Hematopoietic multipotent progenitor cell treated with erythropoietin and hydrocortisone succinate and interleukin-3 and kit ligand, for 17 days (in vitro differentiated cells): ENCODE measurements at regions not wholly inside any gene's neighbourhood (a gene's known extent, or its start where the extent isn't known, plus 50 kb on each side); places are given as distances from the start of the nearest gene placed in this dataset.

ENCODE experiments used
- DNase-seq: peaks from one replicate; pipeline ENCODE4 v3.0.0-alpha.2; 2015; ENCODE audit warnings: low spot score

DNA sequence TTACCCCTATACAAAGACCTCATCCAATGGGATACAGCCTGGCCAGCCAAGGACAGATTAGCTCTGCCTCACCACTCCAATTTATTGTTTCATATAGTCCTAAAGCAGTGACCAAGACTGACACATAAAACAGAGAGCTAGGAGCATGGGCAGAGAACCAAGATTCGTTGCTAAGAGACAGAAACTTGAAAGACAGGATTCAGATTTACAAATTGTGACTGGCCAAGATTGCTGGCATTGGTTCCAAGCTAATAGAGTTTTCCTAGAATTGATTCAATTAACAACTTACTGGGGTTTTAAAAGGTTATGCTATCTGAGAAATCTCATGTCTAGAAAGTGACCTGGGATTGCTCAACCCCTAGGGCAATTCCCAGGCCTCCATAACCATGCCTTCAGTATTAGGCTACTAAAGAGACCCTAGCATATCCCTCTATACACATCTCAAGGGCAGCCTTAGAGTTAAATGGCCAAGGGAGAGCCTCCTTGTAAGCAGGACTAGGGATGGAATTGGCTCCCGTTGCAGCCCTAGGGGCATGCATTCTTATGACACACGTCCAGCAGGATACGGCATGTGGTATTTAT lies 75.6 kb downstream of the ICOS start:
- no peak for DNase-seq

DNA sequence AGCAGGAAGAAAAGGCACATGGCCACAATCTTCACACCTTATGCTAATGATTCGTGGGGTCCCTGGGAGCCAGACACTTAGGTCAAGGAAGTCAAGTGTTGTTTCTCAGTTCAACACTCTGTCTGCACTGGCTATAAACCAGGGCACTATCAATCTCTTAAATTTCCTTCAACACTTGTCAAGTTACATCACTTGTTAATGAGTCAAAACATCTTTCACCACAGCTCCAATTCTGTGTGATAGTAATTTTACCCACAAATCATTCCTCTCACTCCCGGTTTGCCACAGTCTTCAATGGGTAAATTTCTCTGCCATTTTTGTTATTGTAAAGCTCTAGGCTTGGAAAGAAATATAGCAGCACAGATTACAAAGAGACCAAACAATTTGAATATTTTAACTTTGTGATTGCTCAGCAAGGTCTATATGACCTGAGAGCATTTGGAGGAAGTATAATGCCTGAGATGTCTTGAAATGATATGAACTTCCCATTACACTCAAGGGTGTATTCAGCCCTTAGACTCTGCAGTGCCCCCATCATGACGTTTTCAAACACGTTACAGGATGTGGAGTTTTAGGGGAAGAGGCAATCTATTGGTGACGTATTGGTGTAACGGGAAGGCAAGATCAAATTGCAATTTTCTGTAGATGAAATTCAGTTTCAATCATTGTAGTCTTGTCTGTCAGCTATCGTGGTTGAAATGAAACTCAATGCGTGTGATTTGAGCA lies 78.7 kb downstream of the ICOS start:
- DNase-seq, result no peak

DNA sequence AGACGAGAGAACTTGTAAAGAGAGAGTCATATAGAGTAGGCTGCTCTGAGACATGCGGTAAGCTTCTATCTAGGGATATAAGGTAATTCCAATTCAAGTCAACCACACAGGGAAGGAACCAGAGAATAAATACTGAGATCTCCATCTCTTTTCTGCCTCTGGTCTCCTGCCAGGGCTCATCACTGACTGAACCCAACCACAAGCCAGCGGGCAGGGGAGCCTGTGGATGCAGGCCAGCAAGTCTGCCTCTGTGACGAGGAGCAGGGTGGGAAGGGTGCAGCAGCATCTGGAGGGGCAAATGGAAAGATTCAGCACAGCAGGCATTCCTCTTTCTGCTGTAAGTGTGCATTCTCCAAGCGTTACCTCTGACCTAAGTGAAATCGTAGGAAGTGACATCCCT lies 82.2 kb downstream of the ICOS start:
- DNase-seq, result no peak

DNA sequence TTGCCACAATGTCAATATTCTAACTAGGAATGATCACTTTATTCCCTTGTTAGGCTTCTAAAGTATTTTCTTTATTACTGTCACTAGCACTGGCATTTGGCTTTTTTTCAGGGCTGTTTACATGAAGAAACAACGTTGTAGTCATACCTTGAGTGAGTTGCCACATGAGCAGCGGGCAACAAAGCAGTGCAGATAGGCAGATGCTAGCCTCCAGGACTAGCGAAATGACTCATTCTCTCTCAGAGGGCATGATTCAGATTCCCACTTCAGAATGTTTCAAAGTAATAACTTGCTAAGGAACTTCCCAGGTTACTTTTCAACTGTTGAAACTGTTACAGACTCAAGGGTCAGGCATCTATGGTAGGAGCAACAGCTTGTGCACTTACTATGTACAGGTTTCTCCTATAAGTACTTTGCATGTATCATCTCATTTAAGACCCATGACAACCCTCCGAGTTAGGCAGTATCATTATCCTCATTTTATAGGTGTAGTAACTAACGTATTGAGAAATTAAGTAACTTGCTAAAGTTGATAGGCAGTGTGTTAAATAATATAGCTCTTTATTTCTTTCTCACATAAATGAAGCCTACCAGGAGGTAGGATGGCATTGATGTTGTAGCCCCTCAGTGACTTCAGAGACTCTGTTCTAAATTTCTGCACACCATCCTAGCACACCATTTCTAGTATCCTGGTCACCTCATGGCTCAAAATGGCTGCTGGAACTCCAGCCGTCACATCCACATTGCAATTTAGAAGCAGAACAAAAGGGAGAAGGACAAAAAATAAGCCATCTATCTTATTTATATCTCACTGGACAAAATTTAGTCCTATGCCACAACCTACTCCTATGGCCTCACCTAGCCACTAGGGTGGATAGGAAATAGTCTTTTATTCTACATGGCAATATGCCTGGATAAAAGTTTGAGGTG lies 83.3 kb downstream of the ICOS start:
- no peak for DNase-seq

DNA sequence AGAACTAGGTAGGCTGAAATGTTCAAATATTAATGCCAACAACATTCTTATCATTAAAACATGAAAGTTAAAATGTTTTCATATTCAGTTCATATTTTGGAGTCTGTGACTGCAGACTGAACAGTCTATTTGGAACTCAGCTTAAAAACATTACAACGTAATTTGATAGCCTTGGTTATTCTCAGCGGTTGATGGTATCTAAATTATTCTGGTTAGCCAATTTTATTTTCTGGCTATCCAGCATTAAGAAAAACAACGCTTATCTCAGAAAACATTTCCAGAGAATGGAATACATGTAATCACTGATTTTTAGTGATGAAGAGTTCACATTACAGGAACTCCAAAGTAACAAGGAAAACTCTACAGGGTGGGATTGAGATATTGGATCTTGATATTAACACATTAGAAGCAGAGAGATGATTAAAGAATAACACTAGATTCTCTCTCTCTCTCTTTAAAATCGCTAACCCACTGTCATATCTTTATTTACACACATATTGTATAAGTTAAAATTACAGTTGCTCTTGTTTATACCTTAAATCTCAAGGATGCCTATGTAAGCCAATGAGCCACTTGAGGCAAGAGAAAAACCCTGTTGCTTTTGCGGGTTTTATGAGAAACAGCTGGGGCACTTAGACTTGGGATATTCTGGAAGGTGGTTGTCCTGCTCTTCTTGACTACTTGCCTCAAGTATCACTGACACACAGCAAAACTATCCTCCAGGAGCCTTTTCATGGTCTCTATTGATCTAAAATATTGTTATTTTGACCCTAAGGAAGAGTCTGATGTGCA lies 84.9 kb downstream of the ICOS start:
- no peak for DNase-seq

DNA sequence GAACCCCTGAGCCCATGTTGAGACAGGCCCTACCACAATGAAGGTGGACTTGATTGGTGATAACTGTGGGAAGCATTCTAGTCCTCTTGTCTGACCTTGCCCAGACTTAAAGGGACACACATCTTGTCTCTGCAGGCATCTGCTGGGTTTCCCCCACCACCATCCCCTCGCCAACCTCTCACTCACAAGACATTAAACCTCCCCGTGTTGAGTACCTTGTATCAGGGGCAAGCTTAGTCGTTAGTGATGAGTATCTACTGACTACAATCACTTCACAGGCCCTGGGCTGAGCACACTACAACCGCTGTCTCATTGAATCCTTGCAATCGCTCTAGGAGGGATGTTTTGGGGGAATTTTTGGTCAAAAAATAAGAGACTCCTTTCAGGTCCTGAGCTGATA lies 86.0 kb downstream of the ICOS start:
- no peak for DNase-seq

DNA sequence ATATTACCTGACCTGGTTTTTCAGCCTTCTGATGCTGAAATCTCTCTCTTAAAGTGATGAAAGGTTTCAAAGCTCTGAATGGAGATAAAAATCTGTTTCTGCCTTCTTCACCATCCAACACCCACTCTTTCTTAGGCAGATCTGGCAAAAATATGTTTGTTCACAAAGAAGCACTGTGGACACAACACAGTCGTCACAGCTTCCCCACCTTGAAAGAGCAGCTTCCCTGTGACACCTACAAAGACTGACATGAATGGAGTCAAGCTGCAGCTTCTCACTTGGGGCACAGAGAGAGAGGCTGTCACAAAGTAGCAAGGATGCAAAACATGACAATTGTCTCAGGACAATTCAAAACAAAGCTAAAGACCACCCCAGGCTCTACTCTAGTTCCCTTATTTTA lies 86.5 kb downstream of the ICOS start:
- no peak for DNase-seq

DNA sequence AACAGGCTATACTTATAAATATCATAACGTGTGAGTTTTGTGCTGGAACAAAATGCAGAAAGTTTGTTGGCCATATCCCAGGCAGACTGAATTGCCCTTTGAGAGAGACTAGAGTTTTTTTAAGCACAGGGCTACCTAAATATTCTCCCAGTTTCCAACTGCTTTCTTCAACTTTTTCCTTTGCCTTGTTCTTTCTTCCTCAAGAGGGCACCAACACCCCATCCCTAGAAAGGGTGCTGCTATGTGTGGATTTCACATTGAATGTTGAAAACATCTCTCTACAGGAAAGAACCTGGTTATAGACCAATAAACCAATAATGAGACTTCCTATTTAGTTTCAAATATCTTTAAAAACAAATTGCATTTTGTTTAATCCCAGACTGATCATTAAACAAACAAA lies 87.9 kb downstream of the ICOS start:
- DNase-seq, result no peak

DNA sequence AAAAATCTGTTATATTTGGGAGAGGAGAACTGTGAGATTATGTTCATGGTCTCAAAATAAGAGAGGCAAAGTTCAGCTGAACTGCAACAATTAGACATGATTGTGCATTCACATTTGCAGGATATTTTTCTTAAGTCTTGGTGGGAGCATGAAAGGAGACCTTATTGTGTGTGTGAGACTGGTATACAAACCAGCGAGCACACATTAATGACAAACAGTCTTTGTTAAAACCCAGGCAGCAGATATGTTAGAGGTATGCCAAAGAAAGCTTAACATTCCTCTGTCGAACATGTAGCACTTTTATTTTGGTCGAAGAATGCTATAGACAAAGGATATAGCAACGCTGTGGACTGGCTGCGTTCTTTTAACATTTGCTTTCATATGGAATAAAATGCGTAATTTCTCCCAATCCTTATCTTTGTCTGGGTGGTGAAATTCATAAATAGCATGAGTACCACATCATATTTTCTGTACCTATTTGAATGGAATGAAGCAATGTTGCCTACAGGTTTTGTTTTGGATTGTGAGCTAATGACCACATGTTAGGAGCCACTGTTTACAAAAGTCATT lies 88.4 kb downstream of the ICOS start:
- DNase-seq, result no peak

DNA sequence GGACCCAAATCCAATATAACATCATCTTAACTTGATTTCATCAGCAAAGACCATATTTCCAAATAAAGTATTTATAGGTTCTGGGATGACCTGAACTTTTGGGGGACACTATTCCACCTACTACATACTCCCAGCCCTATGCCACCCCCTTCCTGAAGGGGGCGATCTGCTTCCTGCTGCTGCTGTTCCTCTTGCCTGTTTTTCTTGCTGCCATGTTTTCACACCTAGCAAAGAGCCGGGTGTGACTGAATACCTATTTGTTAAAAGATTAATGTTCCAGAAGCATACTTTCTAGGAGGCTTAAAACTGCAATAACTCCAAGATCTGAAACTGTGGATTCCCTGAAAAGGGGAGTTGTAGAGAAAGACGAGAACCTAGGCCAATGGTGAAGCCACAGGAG lies 89.7 kb downstream of the ICOS start:
- DNase-seq, result no peak

DNA sequence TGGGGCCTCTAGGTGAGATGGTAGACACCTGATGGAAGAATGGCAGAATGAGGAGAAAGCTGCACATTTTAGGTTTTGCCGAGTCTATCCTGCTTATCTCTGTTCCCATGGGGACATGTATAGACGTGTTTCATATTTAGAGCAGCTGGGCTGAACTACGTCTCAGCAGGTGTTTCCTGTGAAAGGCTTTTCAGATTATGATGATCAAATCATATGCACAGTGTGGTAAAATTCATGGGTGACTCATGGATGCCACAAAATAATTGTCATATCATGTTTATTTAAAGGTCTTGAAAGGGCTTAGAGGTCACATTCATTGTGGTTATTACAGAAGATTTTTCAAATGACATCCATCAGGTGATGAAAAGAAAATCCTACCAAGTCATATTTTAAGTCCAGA lies 90.5 kb downstream of the ICOS start:
- DNase-seq, result no peak

DNA sequence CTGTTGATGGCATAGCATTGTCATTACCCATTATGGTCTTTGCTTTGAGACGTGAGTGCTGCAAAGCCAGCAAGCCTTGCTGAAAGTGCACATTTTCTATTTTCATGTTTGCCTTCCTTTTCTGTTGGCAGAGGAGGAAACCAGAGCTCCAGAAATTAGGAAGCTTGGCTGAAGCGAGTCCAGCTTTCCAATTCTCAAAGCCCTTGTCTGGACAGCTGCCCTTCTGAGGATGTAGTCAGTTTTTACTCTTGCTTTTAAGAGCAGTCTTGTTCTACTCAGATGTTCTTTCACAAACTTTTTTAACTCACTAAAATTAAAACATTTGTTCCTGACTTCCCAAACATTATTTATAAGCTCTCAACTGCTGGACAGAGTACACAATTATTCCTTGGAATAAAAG lies 93.8 kb downstream of the ICOS start:
- DNase-seq, result no peak

DNA sequence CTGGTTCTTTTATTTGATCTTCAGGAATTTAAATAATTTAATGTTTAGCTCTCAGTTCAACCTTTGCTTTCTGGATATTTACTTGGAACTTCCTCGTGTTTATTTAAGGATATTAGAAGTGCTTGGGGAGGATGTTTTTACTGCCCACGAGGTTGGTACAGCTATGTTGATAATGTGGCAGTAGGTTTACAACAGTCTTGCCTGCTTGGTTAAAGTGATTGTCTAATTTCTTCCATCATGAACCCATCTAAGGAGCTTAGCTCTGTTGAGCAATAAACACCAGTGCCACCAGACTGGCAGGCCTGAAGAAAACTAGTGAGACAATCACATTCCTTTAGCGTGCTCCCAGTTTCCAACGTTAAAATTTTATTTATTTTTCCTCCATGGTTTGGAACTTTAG lies 94.5 kb downstream of the ICOS start:
- DNase-seq, result no peak

DNA sequence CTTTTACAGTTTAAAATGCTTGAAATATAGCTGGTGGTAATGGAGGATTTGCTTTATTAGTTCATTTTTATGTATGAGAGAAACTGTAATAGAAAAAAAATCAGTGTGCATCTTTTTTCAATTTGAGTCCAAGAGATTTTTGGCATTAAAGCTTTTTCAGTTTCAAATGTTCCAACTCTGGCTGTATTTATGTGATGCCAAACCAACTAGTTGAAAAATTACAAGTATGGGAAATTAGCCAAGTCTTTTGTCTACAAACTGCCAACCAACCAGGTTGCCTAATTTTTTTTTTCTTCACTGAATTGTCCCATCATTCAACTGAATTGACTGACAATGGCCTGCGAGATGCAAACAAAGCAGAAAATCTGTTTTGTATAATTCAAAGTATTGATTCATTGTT lies 95.7 kb downstream of the ICOS start:
- no peak for DNase-seq

DNA sequence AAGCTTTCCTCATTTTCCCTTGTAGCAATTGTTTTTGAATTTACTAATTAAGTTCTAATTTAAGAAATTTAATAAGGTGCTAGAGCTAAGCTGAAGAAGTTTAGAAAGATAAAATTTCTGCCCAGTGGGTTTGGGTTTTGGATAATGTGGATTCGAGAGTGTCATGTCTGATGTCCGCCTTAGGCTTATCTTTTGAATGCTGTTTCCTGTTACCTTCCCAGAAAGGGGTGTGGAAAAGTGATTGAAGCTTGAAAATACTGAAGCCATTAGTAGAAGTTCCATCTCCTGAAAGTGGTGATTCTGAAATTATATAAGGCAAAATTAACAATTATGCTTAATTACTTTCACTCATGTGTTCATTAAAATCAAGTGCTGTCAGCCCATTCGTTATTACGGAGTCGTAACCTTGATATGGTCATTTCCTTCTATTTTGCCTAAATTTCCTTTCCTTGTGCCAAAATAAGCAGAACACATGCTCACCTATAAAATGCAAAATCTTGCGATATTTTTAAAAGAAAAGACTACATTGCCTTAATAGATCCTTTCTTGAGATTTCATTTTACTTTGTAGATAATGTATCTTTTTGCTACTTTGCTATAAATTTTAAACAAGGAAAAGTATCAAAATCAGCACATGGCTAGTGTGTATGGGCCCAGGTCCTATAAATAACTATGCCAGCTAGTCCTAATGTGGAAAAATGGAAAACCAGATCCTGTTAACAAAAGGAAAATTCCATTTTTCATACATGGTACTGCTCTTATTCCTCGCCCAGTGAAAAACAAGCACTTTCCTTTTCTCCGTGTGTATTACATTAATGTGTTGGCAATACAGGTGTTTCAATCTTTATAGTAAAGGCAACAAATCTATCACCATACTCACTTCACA lies 97.3 kb downstream of the ICOS start:
- DNase-seq, result no peak

DNA sequence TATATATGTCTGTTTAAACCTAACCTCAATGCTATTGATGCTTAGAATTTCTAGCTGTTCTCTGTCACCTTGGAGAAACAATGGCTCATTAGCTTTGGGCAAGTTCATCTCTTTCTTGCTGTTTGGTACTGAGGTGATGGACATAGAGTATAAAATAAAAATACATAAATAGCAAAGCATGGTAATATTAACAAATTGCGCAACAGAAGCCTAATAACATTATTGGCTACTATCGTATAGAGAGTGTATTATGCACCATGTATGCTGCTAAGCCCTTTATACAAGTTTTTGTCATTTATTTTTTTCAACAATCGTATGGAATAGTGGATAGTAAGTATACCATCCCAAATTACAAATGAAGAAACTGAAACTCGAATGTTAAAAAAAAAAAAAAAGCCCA lies 100.1 kb downstream of the ICOS start:
- DNase-seq, result no peak

DNA sequence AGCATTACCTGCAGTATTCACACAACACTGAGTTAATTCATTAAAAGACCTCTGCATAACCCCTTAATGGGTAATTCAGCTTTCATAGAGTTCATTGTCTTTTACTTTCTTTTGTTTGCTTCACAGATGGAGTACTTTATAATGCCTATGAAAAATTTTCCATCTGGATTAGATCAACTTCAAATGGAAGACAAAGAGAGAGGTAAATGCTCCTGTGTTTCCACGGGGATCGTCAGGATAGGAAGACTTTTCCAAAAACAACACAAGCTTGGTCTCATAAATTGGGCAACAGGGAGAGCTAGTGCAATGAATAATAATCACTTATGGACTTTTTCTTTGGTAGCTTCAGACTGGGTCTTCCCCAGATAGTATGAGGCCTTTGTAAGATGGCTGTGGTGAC lies 100.7 kb downstream of the ICOS start:
- DNase-seq, result no peak

DNA sequence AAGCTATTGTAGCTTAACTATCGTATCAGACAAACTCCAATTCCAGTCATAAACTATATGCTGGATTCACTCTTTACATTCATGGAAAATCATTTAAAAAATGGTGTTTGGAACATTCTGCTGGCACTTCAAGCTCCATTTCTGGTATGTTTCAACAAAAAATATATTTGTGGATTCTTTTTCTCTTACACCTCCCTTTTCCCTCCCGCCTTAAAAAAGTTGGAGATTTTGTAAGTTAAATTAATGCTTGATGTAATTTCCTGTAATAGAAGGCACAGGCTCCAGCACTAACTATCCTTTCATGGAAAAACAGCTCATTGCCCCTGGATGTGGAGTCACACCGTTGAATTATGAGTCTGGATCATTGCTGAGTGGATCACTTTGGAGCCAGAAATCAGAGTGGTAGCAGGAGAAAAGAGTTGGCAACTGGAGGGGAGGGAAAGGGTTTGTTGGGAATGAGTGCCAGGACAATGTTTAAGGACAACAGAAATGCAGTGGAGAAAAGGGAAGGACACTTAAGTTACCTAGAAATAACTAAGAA lies 102.8 kb downstream of the ICOS start:
- no peak for DNase-seq

DNA sequence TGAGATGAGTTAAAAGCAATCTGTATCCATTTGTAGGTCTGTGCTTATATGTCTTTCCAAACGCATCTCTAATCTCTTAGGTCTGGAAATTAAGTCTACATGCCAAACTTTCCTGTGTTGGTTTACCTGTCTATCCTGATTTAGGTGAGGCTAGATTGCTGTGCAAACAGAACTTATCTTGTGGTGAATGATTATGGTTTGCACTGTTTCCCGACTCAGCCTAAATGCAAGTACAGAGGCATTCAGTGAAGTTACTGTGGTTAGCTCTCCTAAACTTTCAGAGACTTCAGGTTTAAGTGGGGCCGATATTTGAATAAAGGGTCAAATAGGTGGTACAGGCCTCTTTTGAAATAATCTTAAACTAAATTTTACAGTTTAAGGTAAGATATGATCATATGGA lies 103.5 kb downstream of the ICOS start:
- no peak for DNase-seq

DNA sequence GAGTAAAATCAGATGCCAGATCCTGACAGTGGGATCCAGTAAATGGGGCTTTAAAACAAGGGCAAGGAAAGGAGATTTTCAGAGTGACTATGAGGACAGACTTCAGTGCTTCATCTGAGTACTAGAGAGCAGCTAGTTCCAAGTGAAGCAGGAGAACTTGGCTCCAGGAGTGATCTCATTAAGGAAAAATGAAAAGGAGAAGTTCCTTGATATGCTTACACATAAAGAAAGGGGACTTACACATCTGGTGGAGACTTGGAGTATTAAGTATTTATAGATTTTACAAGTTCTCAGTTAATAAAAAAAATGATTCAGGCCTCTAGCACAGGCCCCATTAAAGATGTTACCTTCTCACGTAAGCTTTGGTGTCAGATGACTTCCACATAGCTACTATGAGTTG lies 105.8 kb downstream of the ICOS start:
- no peak for DNase-seq

DNA sequence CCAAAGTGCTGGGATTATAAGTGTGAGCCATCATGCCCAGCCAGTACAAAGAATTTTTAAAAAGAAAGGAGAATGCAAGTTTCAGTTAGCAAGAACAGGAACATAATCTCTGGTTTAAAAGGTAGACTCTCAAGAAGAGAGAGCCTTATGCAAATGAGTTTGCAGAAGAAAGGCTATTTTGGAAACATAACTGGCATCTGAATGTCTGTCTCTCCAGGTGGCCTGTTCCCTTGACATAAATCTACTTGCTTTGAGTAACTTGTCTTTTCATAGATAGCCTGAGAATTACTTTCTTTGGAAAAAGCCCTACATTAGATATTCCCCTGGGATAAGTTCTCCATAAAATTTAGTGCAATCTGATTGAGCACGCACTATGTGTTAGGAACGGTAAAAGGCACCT lies 109.6 kb downstream of the ICOS start:
- DNase-seq, result no peak
